ENCODE measurements at regions not wholly inside any gene's neighbourhood (a gene's known extent, or its start where the extent isn't known, plus 50 kb on each side); places are given as distances from the start of the nearest gene placed in this dataset.

GRCh38 chr3:78304115-78304514, 1264.2 kb downstream of the ROBO2 start:
- TF ChIP-seq CTCF (IDR thresholded peaks at IDR 0.05): no peak
- TF ChIP-seq POLR2A (IDR thresholded peaks at IDR 0.05): no peak
